ENCODE measurements at regions not wholly inside any gene's neighbourhood (a gene's known extent, or its start where the extent isn't known, plus 50 kb on each side); places are given as distances from the start of the nearest gene placed in this dataset.

DNA sequence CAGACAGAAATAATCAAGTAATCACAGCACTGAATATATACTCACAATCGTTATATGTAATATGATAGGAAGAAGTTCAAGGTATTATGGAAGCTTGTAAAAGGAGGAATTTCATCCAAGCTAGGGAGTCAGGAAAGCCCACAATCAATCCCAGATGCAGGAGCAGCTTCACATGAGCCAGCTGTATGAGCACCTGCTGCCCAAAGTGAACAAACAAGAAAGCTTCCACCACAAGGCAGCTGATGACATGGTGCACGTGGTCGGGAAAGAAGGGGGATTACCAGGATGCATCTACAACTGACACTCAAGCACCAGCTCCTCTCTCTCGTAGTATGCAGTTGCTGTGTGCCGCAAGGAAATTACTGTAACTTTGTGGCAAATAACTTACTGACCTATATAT is 225.2 kb downstream of the XPNPEP1 start:
- no peak overlapping the region for H3K4me3 ChIP-seq
- ATAC-seq: no peak
- DNase-seq (ENCODE audit: low read depth in 1 of 2, low spot score in 1 of 2): no peak
- H3K27ac ChIP-seq: no peak overlapping the region
- no peak for FAIRE-seq
- TF ChIP-seq EHMT2 (IDR thresholded peaks at IDR 0.05; ENCODE audit: low read depth) (no peak), POLR2A (IDR thresholded peaks at IDR 0.05; ENCODE audit: low read length) (no peak), HEYL (CRISPR knock-in tag; IDR thresholded peaks at IDR 0.05) (no peak), MYC (IDR thresholded peaks at IDR 0.05; ENCODE audit: borderline replicate concordance, low read length) (no peak), BHLHE40 (IDR thresholded peaks at IDR 0.05; ENCODE audit: low read depth, low read length) (no peak), SREBF2 (IDR thresholded peaks at IDR 0.05) (no peak), CHD4 (IDR thresholded peaks at IDR 0.05; ENCODE audit: borderline replicate concordance) (no peak), HOXB13 (CRISPR knock-in tag; IDR thresholded peaks at IDR 0.05; ENCODE audit: low read depth) (no peak), ZSCAN20 (CRISPR knock-in tag; IDR thresholded peaks at IDR 0.05) (no peak), TFCP2L1 (CRISPR knock-in tag; IDR thresholded peaks at IDR 0.05) (no peak), ZFP36 (IDR thresholded peaks at IDR 0.05; ENCODE audit: borderline replicate concordance, partially characterized antibody) (no peak), NFE2L2 (conservative IDR thresholded peaks at IDR 0.05; ENCODE audit: low read length) (no peak)
- TF ChIP-seq, protein P1, sequence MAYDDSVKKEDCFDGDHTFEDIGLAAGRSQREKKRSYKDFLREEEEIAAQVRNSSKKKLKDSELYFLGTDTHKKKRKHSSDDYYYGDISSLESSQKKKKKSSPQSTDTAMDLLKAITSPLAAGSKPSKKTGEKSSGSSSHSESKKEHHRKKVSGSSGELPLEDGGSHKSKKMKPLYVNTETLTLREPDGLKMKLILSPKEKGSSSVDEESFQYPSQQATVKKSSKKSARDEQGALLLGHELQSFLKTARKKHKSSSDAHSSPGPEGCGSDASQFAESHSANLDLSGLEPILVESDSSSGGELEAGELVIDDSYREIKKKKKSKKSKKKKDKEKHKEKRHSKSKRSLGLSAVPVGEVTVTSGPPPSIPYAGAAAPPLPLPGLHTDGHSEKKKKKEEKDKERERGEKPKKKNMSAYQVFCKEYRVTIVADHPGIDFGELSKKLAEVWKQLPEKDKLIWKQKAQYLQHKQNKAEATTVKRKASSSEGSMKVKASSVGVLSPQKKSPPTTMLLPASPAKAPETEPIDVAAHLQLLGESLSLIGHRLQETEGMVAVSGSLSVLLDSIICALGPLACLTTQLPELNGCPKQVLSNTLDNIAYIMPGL (CRISPR knock-in tag; IDR thresholded peaks at IDR 0.05; ENCODE audit: borderline replicate concordance): no peak
- TF ChIP-seq, protein P2, sequence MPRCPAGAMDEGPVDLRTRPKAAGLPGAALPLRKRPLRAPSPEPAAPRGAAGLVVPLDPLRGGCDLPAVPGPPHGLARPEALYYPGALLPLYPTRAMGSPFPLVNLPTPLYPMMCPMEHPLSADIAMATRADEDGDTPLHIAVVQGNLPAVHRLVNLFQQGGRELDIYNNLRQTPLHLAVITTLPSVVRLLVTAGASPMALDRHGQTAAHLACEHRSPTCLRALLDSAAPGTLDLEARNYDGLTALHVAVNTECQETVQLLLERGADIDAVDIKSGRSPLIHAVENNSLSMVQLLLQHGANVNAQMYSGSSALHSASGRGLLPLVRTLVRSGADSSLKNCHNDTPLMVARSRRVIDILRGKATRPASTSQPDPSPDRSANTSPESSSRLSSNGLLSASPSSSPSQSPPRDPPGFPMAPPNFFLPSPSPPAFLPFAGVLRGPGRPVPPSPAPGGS (IDR thresholded peaks at IDR 0.05): no peak
- CTCF ChIA-PET: interaction anchor here (0.6 kb wide), 1 partner anchor 190 kb away, joined by 3 read pairs; no protein-coding TSS in a partner anchor
- WGBS (ENCODE audit: missing lambda C conversion rate): 9% methylated on average over 5 of the region's 5 CpGs
- POLR2A ChIA-PET: no interaction called here
- H3K9me3 ChIP-seq: no peaks in the 10 kb centered on the region
- no peak overlapping the region for H3K4me2 ChIP-seq
- no peaks in the 10 kb centered on the region for H3K4me1 ChIP-seq

DNA sequence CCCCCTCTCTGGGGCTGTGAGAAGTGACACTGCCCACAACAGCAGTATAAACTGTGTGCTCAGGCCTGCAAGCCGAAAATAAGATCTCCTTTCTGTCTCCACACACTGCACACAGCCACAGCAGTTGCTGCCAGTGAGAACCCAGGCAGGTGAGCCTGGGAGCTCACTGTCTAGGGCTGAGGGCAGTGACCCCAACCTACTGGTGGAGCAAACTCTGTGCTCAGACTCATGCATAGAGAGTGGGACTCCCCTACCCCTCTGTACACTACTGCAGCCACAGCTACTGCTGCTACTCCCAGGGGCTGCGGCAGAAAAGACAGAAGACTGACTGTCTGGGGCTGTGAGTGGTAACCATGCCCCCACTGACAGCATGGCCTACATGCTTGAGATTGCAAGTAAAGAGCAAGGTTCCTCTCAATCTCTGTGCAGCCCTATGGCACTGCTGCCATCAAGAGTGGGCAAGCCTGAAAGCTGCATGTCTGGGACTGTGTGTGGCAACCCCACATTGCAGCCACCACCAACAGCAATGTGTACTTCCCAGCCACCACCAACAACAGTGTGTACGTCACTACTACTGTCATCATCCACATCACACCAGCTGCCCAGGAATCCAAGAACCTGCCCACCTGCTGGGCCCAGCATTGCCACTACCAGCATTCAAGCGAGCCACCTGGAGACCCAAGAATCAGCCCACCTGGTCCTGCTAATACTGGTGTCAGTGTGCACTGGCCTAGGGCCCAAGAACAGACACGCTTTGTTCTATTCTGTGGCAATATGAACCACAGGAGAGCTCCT is 226.1 kb downstream of the XPNPEP1 start:
- H3K27ac ChIP-seq: no peak overlapping the region
- POLR2A ChIA-PET: no interaction called here
- no peak for DNase-seq (ENCODE audit: low read depth in 1 of 2, low spot score in 1 of 2)
- 2% methylated on average over 4 of the region's 5 CpGs for WGBS (ENCODE audit: missing lambda C conversion rate)
- H3K4me1 ChIP-seq: no peaks in the 10 kb centered on the region
- ATAC-seq: no peak
- no peak overlapping the region for H3K4me2 ChIP-seq
- no peak for FAIRE-seq
- TF ChIP-seq SREBF2 (IDR thresholded peaks at IDR 0.05): no peak
- TF ChIP-seq POLR2A (IDR thresholded peaks at IDR 0.05; ENCODE audit: low read length): peak; percentile 15; the same call in 1 of the 2 replicates
- no peaks in the 10 kb centered on the region for H3K9me3 ChIP-seq
- CTCF ChIA-PET: interaction anchor here (1.1 kb wide), 1 partner anchor 20 kb away, joined by 3 read pairs; no protein-coding TSS in a partner anchor
- H3K4me3 ChIP-seq: no peak overlapping the region

DNA sequence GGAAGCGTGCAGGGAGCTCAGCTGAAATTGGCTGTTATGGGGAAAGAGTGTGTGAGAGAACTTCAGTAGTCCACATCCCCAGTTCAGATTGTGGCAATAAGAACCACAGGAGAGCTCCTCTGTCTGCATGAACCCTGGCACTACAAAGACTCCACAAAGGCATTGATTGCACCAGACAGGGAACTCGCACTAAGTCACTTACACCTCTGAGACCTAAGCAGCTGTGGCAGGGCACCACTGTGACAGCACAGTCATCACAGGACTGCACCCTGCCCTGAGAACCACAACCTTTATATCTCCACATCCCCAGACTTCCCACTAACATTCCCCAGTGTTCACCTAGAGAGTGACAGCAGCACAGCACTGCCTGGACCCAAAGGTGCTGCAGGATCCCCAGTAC is 226.8 kb downstream of the XPNPEP1 start:
- Histone ChIP-seq H3K4me1 (no peaks in the 10 kb centered on the region), H3K4me3 (no peak overlapping the region), H3K27ac (no peak overlapping the region), H3K4me2 (no peak overlapping the region), H3K9me3 (no peaks in the 10 kb centered on the region)
- DNase-seq (ENCODE audit: low read depth in 1 of 2, low spot score in 1 of 2): no peak
- 5% methylated on average over 2 of the region's 2 CpGs for WGBS (ENCODE audit: missing lambda C conversion rate)
- ChIA-PET CTCF (interaction anchor here (1.1 kb wide), 1 partner anchor 21 kb away, joined by 3 read pairs; no protein-coding TSS in a partner anchor), POLR2A (no interaction called here)
- ATAC-seq: no peak
- TF ChIP-seq HDAC2 (IDR thresholded peaks at IDR 0.05) (no peak), HOXB13 (CRISPR knock-in tag; IDR thresholded peaks at IDR 0.05; ENCODE audit: low read depth) (no peak), HOXB5 (CRISPR knock-in tag; IDR thresholded peaks at IDR 0.05) (no peak), TFCP2L1 (CRISPR knock-in tag; IDR thresholded peaks at IDR 0.05) (no peak), RARB (CRISPR knock-in tag; IDR thresholded peaks at IDR 0.05) (no peak), POLR2AphosphoS2 (conservative IDR thresholded peaks at IDR 0.05; ENCODE audit: low read length) (no peak), SREBF2 (IDR thresholded peaks at IDR 0.05) (no peak), MAFK (IDR thresholded peaks at IDR 0.05; ENCODE audit: partially characterized antibody) (no peak), FOSL2 (IDR thresholded peaks at IDR 0.05) (no peak), FOSL2 (CRISPR knock-in tag; IDR thresholded peaks at IDR 0.05) (no peak), JUNB (IDR thresholded peaks at IDR 0.05) (no peak), BHLHE40 (IDR thresholded peaks at IDR 0.05; ENCODE audit: low read depth, low read length) (no peak)
- TF ChIP-seq, protein P2 (IDR thresholded peaks at IDR 0.05): no peak
- FAIRE-seq: no peak
